SIG-M5 (cell line): ENCODE measurements at regions not wholly inside any gene's neighbourhood (a gene's known extent, or its start where the extent isn't known, plus 50 kb on each side); places are given as distances from the start of the nearest gene placed in this dataset.

ENCODE experiments used
- DNase-seq: peaks from one replicate; lab custom pipeline; 2025; lab: John Stamatoyannopoulos, UW

DNA sequence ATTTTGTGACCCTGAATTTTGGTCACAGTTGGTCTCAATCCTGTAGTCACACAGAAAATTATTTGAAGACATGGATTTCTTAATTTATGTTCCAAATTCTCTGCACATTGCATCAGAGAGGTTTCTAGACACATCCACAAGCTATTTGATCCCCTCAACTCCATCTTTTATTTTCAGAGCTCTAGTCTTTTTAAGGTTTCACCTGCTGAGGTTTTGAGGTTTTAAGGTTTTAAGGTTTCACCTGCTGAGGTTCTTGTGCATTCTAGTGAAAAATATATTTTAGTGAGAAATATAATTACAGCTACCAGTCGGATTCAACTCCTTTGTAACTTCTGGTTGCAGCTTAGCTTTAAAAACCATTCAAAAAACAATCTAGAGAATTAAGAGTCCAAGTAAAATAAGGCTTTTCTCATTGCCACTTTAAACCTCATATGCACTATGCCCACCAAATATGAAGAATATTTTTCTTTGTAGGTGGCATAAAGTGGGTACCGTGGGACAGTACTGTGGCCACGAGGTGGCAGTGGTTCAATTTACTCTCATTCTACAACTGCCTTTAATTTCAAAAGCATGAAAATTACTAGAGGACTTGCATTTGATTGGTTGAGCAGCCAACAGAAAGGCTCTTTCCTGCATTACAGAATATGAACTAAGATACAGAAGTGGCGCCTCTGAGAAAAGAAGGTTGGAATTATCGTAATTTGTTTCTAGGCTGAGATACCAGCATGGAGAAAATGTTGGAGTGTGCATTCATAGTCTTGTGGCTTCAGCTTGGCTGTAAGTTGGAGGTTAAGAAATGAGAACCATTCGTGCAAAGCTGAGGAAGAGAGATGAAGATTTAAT lies 366.5 kb upstream of the OR4E1 start:
- no peak for DNase-seq

DNA sequence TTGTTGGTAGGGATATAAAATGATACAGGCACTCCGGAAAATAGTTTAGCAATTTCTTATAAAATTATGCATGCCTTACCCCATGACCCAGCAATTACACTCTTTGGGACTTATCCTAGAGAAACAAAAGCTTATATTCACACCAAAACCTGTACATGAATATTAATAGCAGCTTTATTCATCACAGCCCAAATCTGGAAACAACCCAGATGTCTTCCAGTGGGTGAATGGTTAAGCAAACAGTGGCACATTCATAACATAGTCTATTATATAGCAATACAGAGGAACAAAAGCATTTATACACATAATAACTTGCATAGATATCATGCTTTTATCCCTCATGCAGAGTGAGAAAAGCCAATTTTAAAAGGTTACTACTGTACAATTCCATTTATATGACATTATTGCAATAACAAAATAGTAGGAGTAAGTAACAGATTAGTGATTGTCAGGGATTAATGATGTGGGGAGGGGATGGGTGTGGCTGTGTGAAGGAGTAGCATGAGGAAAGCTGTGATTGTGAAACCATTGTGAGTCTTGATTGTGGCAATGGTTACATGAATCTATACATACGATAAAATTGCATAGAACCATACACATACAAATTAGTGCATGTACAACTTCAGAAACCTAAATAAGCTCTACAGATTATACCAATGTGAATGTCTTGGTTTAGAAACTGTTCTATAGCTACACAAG lies 363.1 kb upstream of the OR4E1 start:
- DNase-seq, result no peak

DNA sequence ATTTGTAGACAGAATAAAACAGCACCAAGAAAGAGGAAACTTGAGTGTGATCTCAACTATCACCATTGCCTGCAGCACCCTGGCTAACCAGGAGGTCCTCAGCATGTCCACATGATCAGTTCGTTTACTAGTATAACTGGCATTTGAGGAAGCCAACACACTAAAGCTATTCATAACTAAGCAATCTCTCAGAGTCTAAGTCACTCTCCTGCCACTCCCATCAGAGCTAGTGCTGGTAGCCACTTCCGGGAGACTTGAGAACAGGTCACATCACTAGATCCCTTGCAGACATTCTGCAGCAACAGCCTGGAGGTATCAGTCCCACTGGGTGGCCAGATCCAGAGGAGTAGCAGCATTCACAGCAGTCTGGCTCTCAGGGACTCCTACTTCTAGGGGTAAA lies 352.9 kb upstream of the OR4E1 start:
- no peak for DNase-seq

DNA sequence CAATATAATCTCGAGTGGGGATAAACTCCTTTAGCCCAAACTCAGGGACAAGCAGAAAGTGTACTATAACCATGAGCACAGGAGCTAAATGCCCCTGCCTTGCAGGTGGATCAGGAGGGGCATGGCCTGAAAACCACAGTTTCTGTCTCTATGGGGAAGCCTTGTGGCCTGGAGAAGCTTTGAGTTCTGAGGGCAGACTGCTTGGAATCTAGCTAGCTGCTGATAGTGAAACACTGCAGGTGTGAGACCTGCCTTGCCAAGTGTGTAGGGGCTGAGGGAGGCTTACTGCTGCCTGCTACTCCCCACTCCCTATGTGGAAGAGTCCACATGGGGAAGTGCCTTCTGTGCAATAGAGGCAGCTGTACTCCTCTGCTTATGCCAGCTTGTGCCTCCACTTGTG lies 352.3 kb upstream of the OR4E1 start:
- no peak for DNase-seq

DNA sequence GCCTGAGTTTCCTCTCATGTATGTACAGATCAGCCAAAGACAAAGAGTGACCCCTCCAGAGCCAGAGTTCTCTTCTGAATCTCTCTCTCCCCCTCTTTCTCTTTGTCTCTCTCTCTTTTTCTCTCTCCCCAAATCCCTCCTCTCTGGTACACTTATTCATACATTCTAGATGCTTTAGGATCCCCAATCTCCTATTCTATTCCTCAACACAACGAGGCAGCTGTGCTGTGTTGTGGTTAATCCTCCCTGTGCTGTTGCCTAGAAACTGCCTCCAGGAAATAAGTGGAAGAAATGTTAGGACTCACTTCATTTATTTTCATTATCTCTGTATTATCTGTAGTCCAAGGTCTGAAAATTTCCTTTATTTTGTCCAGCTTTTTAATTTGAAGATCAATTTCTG lies 350.5 kb upstream of the OR4E1 start:
- DNase-seq, result no peak

DNA sequence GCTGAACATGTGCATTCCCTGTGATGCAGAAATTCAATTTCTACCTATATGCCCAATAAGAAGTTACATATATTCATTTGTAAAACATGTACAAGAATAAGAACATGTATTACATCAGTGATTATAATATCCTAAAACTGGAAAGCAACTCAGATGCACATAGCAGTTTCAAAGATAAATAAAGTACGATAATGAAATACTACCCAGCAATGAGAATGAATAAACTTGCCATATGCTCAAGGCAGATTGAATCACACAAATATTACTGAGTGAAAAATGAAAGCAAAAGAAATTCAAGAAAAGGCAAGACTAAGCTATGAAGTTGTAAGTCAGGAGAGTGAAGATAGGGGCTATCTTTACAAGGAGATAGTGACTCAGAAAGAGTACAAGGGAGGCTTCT lies 345.3 kb upstream of the OR4E1 start:
- no peak for DNase-seq

DNA sequence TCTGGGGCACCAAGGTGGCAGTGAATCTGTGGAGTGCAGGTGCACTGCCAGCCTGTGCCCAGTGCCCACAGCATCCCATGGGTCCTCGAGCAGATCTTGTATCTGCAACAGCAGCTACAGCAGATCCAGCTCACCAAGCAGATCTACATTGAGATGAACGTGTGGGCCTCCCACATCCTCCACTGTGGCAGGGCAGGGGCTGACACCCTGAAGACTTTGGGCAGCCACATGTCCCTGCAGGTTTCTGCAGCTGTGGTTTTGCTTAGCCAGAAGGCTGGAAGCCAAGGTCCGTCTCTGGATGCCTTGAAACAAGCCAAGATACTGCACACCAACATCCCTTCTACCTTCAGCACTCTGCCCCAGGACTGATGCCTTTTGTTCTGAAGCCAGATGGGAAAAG lies 338.8 kb upstream of the OR4E1 start:
- DNase-seq, result no peak

DNA sequence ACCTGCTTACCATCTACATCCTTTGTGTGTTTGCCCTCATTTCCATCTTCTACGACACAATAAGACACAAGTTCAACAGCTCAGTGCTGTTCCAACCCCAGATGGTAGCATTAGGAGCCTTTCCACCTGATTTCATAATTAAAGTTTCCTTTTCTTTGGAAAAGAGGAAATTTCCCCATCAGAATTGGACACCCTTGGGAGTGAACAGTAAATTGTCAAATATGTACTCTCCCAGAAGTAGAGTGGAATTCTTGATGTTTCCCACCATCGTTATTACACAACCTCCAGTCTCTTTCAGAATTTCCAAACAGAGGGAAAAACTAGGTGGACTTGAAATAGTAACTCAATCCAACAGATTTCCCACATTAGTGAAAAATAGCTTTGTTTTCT lies 337.6 kb upstream of the OR4E1 start:
- no peak for DNase-seq

DNA sequence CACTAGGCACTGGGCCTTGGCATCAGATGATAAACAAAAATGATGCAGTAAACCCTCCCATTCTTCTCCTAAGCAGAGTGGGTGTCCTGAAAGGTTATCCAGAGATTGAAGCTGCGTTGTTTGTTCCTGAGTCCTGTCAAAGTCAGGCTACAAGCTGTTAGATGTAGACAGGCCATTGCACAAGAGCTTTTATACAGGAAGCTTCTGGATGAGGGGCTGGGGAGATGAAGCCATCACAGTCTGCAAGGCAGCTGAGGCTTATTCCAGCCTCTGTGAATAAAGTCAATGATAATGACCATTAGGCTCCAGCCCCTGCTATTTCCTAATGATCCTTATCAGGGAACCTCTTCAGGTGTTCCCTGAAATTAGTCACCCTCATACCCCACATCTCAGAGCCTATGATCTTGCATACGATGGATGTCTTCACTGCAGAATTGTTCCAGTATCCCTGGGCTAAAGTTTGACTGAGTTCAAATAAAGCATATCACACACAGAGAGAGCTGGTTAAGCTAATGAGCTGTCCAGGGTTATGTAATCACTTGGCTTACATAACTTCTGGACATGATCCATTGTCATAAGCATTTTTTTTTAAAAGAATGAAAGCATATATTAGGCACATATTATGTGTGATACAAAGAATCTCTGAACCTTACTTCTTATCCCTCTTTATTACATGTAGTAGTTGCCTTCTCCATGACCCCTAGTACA lies 337.1 kb upstream of the OR4E1 start:
- DNase-seq, result no peak

DNA sequence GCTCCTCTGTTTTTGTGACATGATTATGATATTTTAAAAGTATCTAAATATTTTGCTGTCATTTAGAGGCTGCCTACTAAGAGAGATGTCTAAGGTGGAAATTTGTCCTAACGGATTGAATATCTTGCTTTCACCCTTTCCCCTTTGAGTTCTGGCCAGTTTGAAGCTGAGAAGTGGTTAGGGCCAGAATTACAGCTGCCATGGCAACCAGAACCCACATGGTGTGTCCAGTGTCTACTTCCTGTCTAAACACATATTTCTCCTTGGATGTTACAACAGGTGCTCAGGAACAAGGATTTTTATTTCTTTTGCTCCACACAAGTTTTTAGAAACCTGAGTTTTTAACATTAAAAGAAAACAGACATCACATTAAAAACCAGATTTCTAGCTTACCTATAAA lies 335.1 kb upstream of the OR4E1 start:
- DNase-seq, result no peak

DNA sequence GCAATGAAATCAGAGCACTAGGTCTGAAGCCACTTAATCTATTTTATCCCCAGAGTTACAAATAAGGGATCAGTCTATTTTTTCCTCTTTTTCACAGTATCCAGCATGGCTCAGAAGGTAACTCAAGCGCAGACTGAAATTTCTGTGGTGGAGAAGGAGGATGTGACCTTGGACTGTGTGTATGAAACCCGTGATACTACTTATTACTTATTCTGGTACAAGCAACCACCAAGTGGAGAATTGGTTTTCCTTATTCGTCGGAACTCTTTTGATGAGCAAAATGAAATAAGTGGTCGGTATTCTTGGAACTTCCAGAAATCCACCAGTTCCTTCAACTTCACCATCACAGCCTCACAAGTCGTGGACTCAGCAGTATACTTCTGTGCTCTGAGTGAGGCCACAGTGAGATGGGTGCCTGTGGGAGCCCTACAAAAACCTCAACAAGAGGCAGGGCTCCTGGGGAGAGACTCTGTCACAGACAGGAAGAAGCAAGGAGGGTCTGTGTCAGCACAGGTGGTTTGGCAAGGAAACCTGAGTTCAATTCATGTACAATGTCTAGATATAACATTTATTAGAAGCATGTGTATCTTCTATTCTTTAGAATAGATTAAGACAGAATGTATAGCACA lies 334.3 kb upstream of the OR4E1 start:
- no peak for DNase-seq

DNA sequence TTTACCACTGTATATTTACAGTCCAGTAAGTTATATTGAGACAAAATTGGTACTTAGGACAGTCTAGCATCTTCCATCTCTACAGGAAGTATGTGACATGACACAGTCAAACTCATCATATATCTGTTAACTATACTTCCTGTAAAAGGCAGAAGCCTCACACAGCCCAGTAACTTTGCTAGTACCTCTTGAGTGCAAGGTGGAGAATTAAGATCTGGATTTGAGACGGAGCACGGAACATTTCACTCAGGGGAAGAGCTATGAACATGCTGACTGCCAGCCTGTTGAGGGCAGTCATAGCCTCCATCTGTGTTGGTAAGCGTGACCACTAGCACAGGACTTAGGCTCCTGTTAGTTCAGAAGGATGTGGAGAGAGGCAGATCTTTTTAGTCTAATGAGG lies 333.7 kb upstream of the OR4E1 start:
- DNase-seq, result no peak

DNA sequence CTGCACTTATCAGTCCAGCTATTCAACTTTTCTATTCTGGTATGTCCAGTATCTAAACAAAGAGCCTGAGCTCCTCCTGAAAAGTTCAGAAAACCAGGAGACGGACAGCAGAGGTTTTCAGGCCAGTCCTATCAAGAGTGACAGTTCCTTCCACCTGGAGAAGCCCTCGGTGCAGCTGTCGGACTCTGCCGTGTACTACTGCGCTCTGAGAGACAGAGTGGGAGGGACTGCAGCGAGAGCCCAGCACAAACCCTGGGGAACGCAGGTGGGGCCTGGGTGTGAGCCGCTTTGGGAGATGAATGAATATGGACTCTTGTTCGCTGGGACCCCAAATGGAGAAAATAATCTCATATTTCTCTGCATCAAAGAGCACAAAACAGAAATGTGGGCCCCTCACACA lies 329.8 kb upstream of the OR4E1 start:
- no peak for DNase-seq

DNA sequence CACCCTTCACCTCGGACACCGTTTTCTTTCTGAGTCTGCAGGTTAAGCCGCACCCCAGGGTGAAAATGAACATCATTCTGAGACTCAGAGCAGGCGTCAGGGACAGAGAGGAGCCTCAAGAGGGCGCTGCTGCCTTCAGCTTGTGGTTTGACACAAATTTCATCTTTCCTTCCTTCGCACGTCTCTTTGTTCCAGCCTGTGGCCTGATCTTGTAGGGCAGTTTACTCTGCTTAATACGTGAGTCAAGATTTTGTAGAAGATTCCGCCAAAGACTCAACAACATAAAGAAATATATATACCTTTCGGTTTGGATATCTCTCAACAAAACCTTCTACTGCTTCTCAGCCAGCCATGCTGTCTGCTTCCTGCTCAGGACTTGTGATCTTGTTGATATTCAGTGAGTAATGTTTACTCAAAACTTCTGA lies 329.3 kb upstream of the OR4E1 start:
- no peak for DNase-seq

DNA sequence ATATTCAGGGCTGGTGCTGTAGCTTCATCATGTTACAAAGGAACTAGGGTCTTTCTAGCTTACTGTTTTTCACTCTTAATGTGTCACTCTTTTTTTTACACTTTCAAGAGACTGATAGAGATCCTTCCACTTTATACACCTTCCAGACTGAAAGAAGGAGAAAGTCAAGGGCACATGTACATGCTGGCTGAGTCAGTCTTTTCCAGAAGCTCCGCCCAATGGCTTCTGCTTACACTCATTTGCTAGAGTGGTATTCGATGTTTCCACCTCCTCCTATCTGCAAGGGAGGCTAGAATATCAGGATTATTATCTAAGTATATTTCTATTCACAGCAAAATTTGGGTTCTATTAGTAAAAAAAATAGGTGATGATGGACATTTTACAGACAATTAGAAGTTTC lies 325.8 kb upstream of the OR4E1 start:
- DNase-seq, result no peak

DNA sequence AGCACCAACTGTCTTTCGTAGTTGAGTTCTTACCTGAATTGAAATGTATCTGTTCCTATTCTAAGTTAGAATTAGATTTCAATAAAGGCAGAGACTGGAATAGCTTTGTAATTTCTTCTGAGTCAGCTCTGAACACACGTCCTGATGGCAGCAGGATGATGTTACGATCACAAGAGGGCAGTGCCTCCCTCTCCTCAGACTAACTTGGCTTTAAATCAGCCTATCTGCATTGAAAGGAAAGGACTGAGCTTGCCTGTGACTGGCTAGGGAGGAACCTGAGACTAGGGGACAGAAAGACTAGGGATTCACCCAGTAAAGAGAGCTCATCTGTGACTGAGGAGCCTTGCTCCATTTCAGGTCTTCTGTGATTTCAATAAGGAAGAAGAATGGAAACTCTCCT lies 323.7 kb upstream of the OR4E1 start:
- no peak for DNase-seq

DNA sequence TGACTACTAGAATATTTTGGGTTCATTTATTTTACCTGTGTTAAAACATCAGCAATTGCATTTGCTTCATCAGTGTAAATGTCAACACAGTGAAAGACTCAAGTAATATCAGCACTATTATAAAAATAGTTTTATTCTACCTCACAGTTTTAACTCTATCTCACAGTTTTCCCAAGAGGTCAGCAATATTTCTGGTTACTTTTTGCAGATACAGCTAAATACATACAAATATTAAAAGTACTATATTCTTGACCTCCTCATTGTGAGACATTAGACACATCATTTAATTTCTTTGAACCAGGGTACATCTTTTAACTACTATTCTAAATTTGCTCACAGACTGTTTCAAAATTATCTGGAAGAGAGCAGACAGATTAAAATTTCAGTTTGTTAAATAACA lies 321.7 kb upstream of the OR4E1 start:
- no peak for DNase-seq

DNA sequence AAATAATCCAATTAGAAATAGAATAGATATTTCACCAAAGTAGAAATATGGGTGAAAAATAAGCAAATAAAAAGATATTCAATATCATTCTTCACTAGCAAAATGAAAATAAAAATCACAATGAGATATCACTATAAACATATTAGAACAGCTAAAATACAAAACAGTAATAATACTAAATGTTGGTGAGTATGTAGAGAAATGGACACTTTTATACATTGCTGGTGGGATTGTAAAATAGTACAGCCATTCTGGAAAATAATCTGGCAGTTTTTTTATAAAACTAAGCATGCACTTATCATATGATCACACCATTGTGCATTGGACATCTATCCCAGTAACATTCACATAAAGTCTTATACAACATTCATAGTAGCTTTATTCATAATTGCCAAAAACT lies 320.2 kb upstream of the OR4E1 start:
- DNase-seq, result no peak

DNA sequence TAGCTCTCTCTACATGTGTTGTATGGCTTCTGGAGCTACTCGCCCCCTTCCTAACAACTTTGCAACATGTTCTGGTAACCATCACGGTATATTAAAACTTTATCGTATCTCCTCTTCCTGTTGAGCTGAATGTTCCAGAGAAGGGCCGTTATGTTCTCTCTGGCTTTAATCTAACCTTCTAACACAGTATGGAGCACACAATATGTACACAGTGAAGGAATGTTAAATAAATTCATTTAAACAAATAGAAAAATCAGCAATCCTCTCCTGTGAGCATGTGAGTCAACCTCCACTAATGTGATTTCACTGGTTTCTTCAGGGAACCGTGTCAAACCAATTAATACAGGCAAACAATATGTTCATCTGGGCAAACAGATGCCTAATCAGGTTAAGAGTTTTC lies 319.5 kb upstream of the OR4E1 start:
- DNase-seq, result no peak

DNA sequence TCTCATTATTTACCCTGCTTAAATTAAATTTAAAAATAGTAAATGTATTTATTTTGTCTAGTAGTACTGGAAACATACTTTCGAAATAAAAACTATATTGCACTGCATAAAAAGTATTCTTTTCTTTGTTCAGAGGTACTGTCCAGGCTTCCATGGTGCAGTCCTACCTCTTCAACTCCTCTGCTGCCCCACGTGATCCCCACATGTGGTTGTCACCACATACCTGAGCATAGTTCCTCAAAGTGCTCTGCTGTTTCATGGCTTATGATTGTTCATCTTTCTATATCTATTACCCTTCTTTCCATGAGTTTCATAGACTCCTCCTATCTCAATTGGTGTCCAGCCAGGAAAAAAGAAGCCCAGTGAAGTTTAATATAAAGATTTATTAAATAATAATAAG lies 317.5 kb upstream of the OR4E1 start:
- DNase-seq, result no peak

DNA sequence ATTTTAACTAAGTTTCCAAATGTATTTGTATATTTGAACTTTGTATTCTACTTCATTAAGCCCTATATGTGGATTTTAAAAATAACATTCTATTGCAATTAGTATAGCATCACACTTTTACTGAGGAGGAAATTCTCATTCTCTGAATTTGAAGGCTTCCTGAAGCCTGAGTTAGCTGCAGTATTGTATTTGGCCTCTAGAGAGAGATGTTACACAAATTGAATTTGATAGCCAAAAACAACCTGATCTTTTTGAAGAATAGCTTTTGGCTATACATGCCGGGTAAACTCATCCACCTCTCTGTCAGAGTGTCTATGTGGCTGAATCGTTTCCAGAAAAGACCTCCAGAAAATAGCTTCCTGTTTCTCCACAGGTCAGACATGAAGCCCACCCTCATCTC lies 316.5 kb upstream of the OR4E1 start:
- DNase-seq, result no peak

DNA sequence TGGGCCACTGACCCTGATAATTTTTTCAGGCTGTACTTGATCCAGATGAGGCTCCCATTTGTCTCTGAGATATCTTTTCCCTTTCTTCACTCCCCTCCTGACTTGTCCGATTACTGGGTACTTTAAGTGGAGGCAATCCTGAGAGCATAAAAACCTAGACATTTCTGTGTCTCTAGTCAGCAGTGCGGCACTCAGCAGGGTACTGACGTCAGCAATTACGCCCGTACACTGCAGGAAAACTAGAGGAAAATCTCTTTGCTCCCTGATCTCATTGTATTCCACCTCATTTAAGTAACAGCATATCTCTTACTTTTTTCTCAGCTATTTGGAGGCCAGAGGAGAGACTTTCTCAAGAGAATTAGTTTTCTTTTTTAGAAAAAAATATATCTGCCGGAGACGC lies 315.5 kb upstream of the OR4E1 start:
- DNase-seq, result no peak

DNA sequence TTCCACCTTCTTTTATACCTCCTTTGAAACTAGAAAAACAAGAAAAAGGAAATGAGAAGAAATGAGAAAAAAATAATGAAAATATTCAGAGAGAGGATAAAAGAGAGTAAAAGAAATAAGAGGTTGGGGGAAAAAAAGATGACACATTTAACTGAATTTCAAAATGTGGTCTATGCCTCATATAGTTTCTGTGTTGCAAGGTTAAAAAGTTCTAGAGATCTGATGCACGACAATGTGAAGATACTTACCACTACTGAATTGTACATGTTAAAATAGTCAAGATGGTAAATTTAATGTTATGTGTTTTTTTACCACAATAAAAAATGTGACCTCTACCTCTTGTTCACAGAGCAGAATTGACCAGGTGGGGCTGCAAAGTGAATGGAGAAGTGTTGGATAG lies 314.8 kb upstream of the OR4E1 start:
- DNase-seq, result no peak
